Astrocyte of the cerebellum (primary cell): ENCODE measurements at regions not wholly inside any gene's neighbourhood (a gene's known extent, or its start where the extent isn't known, plus 50 kb on each side); places are given as distances from the start of the nearest gene placed in this dataset.

Source experiments
- DNase-seq: peaks from one replicate; pipeline ENCODE4 v3.0.0-alpha.2; 2011; ENCODE audit warnings: low read depth
- H3K4me3 ChIP-seq: 2 replicates; pipeline ENCODE4 v1.5.1; 2011; ENCODE audit warnings: mild to moderate bottlenecking, low read depth, low read length, moderate library complexity
- CTCF ChIP-seq: IDR thresholded peaks from 2 replicates; pipeline ENCODE4 v1.5.1; 2012; ENCODE audit warnings: low read length, low read depth, moderate library complexity, mild to moderate bottlenecking; ENCODE audit errors: missing control alignments
- in situ Hi-C: cut with HindIII; loops from 2 replicates; pipeline ENCODE4 v1.10.0; 2017; ENCODE audit warnings: low sequenced_read_pairs

DNA sequence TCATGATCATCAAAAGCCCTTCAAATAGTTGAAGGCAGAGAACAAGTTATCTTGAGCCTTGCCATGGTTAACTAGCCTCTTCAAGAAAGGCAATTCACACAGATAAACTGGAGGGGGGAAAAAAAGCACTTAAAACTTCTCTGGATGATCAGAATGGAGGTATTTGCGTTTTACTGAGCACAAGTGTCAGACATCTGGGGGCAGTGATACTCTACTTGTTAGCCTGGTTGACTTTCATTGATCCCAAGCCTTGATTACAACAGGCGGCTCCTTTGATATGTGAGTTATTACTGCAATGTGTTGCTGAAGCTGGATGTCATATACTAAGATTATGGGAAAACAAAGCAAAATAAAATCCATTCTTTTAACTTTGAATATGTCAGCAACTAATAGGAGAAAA lies 155.0 kb upstream of the HS3ST3A1 start:
- in situ Hi-C loops: no loop called here
- TF ChIP-seq CTCF: no peak
- no peak overlapping the region for H3K4me3 ChIP-seq
- no peak for DNase-seq

- DNase-seq: no peak
- in situ Hi-C loops: no loop called here
- H3K4me3 ChIP-seq: no peak overlapping the region
- TF ChIP-seq CTCF: no peak
Measured at GRCh38 chr17:13757871-13758270, 156.1 kb upstream of the HS3ST3A1 start.

- in situ Hi-C loops: no loop called here
- TF ChIP-seq CTCF: no peak
- DNase-seq: no peak
- H3K4me3 ChIP-seq: no peak overlapping the region
Measured at GRCh38 chr17:13759518-13760335, 158.0 kb upstream of the HS3ST3A1 start.

GRCh38 chr17:13761038-13761603 lies 159.4 kb upstream of the HS3ST3A1 start:
- in situ Hi-C loops: no loop called here
- H3K4me3 ChIP-seq: no peak overlapping the region
- TF ChIP-seq CTCF: no peak
- DNase-seq: no peak

DNA sequence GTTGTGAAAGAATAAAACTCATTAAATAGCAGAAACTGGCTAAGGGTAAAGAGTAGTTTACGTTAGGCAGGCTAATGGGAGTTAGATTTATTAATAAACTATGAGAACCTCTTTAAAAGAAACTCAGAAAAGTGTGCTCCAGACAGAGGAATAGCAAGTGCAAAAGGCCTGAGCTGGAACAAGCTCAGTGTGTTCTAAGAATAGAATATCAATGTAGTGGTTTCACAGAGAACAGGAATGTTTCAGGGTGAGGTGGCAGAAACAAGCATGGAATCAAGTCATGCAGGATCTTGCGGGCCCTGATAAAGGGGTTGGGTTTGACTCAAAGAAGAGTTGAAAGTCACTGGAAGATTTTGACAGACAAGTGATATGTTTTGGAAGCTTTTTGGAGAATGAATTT lies 164.0 kb upstream of the HS3ST3A1 start:
- H3K4me3 ChIP-seq: no peak overlapping the region
- TF ChIP-seq CTCF: no peak
- no peak for DNase-seq
- in situ Hi-C loops: no loop called here

DNA sequence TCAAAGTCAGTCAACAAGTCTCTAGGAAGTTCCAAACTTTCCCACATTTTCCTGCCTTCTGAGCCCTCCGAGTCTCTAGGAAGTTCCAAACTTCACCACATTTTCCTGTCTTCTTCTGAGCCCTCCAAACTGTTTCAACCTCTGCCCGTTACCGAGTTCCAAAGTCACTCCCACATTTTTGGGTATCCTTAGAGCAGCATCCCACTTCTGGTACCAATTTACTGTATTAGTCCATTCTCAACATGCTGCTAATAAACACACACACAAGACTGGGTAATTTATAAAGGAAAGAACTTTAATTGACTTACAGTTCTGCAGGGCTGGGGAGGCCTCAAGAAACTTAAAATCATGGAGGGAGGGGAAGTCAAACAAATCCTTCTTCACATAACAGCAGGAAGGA lies 169.0 kb upstream of the HS3ST3A1 start:
- no peak for TF ChIP-seq CTCF
- no peak for DNase-seq
- no peak overlapping the region for H3K4me3 ChIP-seq
- in situ Hi-C loops: no loop called here
